ENCODE measurements at regions not wholly inside any gene's neighbourhood (a gene's known extent, or its start where the extent isn't known, plus 50 kb on each side); places are given as distances from the start of the nearest gene placed in this dataset.

GRCh38 chrX:116607776-116608175 is 145.0 kb upstream of the CT83 start:
- Histone ChIP-seq H3K36me3 (ENCODE audit: insufficient read depth, low read length) (no peaks in the 10 kb centered on the region), H3K4me3 (no peak overlapping the region), H3K9me3 (ENCODE audit: low read depth, low read length) (no peaks in the 10 kb centered on the region), H3K27ac (no peak overlapping the region), H3K9ac (ENCODE audit: insufficient read length) (no peak overlapping the region)
- DNase-seq (ENCODE audit: low read depth, low spot score): no peak
- TF ChIP-seq EZH2 (IDR thresholded peaks at IDR 0.05) (no peak), POLR2AphosphoS5 (IDR thresholded peaks at IDR 0.05; ENCODE audit: borderline replicate concordance, low read depth, low read length) (no peak), FOXP2 (optimal IDR thresholded peaks at IDR 0.05; ENCODE audit: control extremely low read depth, extremely low read length, insufficient read depth) (no peak)

GRCh38 chrX:116605576-116605975 is 142.8 kb upstream of the CT83 start:
- no peak overlapping the region for H3K9ac ChIP-seq (ENCODE audit: insufficient read length)
- no peak for TF ChIP-seq EZH2 (IDR thresholded peaks at IDR 0.05)
- no peak for TF ChIP-seq FOXP2 (optimal IDR thresholded peaks at IDR 0.05; ENCODE audit: control extremely low read depth, extremely low read length, insufficient read depth)
- no peak for TF ChIP-seq POLR2AphosphoS5 (IDR thresholded peaks at IDR 0.05; ENCODE audit: borderline replicate concordance, low read depth, low read length)
- H3K36me3 ChIP-seq (ENCODE audit: insufficient read depth, low read length): no peaks in the 10 kb centered on the region
- DNase-seq (ENCODE audit: low read depth, low spot score): no peak
- H3K27ac ChIP-seq: no peak overlapping the region
- no peak overlapping the region for H3K4me3 ChIP-seq
- no peaks in the 10 kb centered on the region for H3K9me3 ChIP-seq (ENCODE audit: low read depth, low read length)

- TF ChIP-seq POLR2AphosphoS5 (IDR thresholded peaks at IDR 0.05; ENCODE audit: borderline replicate concordance, low read depth, low read length) (no peak), EZH2 (IDR thresholded peaks at IDR 0.05) (no peak), FOXP2 (optimal IDR thresholded peaks at IDR 0.05; ENCODE audit: control extremely low read depth, extremely low read length, insufficient read depth) (no peak)
- H3K9me3 ChIP-seq (ENCODE audit: low read depth, low read length): no peaks in the 10 kb centered on the region
- no peak overlapping the region for H3K9ac ChIP-seq (ENCODE audit: insufficient read length)
- no peak for DNase-seq (ENCODE audit: low read depth, low spot score)
- H3K27ac ChIP-seq: no peak overlapping the region
- H3K4me3 ChIP-seq: no peak overlapping the region
- H3K36me3 ChIP-seq (ENCODE audit: insufficient read depth, low read length): no peaks in the 10 kb centered on the region
These were observed 133.2 kb upstream of the CT83 start for GRCh38 chrX:116596010-116596409.

Measured in SK-N-MC (cell line).